HG02840 (cell line): ENCODE measurements at regions not wholly inside any gene's neighbourhood (a gene's known extent, or its start where the extent isn't known, plus 50 kb on each side); places are given as distances from the start of the nearest gene placed in this dataset.

Source experiments
- ATAC-seq: cut with Tn5 transposase; IDR thresholded peaks from one replicate; pipeline ENCODE4 v1.9.1; 2021; ENCODE audit warnings: mild to moderate bottlenecking, moderate library complexity, moderate number of reproducible peaks; ENCODE audit not compliant: unreplicated experiment, low FRiP score

GRCh38 chr11:19597876-19598275 lies 114.8 kb upstream of the NAV2 start:
- ATAC-seq: no peak

GRCh38 chr11:19597206-19597605 lies 115.4 kb upstream of the NAV2 start:
- no peak for ATAC-seq

- ATAC-seq: no peak
These were observed 116.5 kb upstream of the NAV2 start for GRCh38 chr11:19595840-19596751.

- no peak for ATAC-seq
These were observed 117.2 kb upstream of the NAV2 start for GRCh38 chr11:19595499-19595839.

GRCh38 chr11:19594326-19594725 lies 118.3 kb upstream of the NAV2 start:
- no peak for ATAC-seq

- ATAC-seq: no peak
These were observed 119.8 kb upstream of the NAV2 start for GRCh38 chr11:19592842-19593241.

GRCh38 chr11:19589567-19590260 lies 122.9 kb upstream of the NAV2 start:
- ATAC-seq: no peak

GRCh38 chr11:19587979-19588378 lies 124.7 kb upstream of the NAV2 start:
- no peak for ATAC-seq

GRCh38 chr11:19580646-19581045 lies 132.0 kb upstream of the NAV2 start:
- no peak for ATAC-seq

- no peak for ATAC-seq
These were observed 132.7 kb upstream of the NAV2 start for GRCh38 chr11:19579957-19580356.

GRCh38 chr11:19578871-19579270 lies 133.8 kb upstream of the NAV2 start:
- ATAC-seq: no peak

- no peak for ATAC-seq
These were observed 134.5 kb upstream of the NAV2 start for GRCh38 chr11:19577976-19578619.

GRCh38 chr11:19577391-19577975 lies 135.2 kb upstream of the NAV2 start:
- ATAC-seq: no peak

- ATAC-seq: no peak
These were observed 135.7 kb upstream of the NAV2 start for GRCh38 chr11:19576903-19577302.

- ATAC-seq: no peak
These were observed 136.6 kb upstream of the NAV2 start for GRCh38 chr11:19576054-19576453.

GRCh38 chr11:19574916-19575315 lies 137.7 kb upstream of the NAV2 start:
- ATAC-seq: no peak

- ATAC-seq: no peak
These were observed 139.0 kb upstream of the NAV2 start for GRCh38 chr11:19573666-19574065.

GRCh38 chr11:19571906-19572305 lies 140.7 kb upstream of the NAV2 start:
- ATAC-seq: no peak

- ATAC-seq: no peak
These were observed 141.7 kb upstream of the NAV2 start for GRCh38 chr11:19570889-19571288.

GRCh38 chr11:19567996-19568395 lies 144.6 kb upstream of the NAV2 start:
- no peak for ATAC-seq
